DND-41 (cell line): ENCODE measurements at regions not wholly inside any gene's neighbourhood (a gene's known extent, or its start where the extent isn't known, plus 50 kb on each side); places are given as distances from the start of the nearest gene placed in this dataset.

Source experiments
- CTCF ChIP-seq: IDR thresholded peaks from 2 replicates; pipeline ENCODE4 v1.5.1; 2012; ENCODE audit warnings: borderline replicate concordance, low read length, moderate library complexity, mild to moderate bottlenecking; ENCODE audit not compliant: poor library complexity, severe bottlenecking; ENCODE audit errors: extremely low read depth
- EZH2 ChIP-seq: IDR thresholded peaks from 3 replicates; pipeline ENCODE4 v1.6.1; 2012; ENCODE audit warnings: borderline replicate concordance, low read depth, mild to moderate bottlenecking, moderate library complexity, low read length, inconsistent platforms; ENCODE audit not compliant: severe bottlenecking

GRCh38 chr12:59040656-59041055 lies 120.4 kb upstream of the LRIG3 start:
- TF ChIP-seq CTCF (no peak), EZH2 (no peak)
